K562 (cell line): ENCODE measurements at regions not wholly inside any gene's neighbourhood (a gene's known extent, or its start where the extent isn't known, plus 50 kb on each side); places are given as distances from the start of the nearest gene placed in this dataset.
"Not testable (repeated sequence)": the region's sequence is repeated elsewhere in the genome, so short reads cannot be mapped to it uniquely, and the experiment has no call there.

Experiments
- ATAC-seq: fragments of 200-7000 bp; cut with Tn5 transposase; 3 replicates; pipeline ENCODE4 v1.9.1; 2020; ENCODE audit warnings: moderate library complexity
- BruUV-seq: library from RNA; stranded (reverse); fragments of 400-500 nt; replicated peaks from 2 replicates; lab custom pipeline; 2021; lab: Mats Ljungman, UMichigan
- CTCF ChIA-PET: fragments of 300-600 bp; formaldehyde crosslinking; extraction: SDS; loops from one replicate; lab custom pipeline; 2021; ENCODE audit warnings: low intra/inter-chr PET ratio; lab: Yijun Ruan, JAX
- POLR2A ChIA-PET: fragments of 300-600, 350-650 bp; sonication (Branson Sonifier 250); formaldehyde crosslinking; extraction: SDS; loops from one replicate; lab custom pipeline; 2021; ENCODE audit warnings: antibody characterized with exemption, inconsistent platforms; lab: Yijun Ruan, JAX
- DNase-seq, 4 experiments: peaks; one replicate each; pipeline versions ENCODE4 v3.0.0 to v3.0.0-alpha.2; 2011 to 2018; ENCODE audit warnings: low spot score in 3 of 4, mixed read lengths in 3 of 4; ENCODE audit errors: extremely low read depth in 1 of 4
- FAIRE-seq: peaks from 2 replicates; lab custom pipeline; 2011; peaks lifted over from hg19 to GRCh38; lab: Jason Lieb, UNC
- H2AFZ ChIP-seq: 2 replicates; pipeline ENCODE4 v1.6.0; 2011; ENCODE audit warnings: low read depth, low read length, control low read depth, inconsistent platforms
- H3K27ac ChIP-seq: fragments of 200-600 bp; 3 replicates; pipeline ENCODE4 v1.8.0; 2011; ENCODE audit warnings: low read depth, mild to moderate bottlenecking, control low read depth, inconsistent platforms, low read length, moderate library complexity, mixed read lengths; ENCODE audit errors: extremely low read depth
- H3K27me3 ChIP-seq, 2 experiments: fragments of 300-600 bp in 1 of 2; 2 replicates in 1 of 2; 3 replicates in 1 of 2; pipeline versions ENCODE4 v1.6.0 to v1.8.0; 2011; ENCODE audit warnings: inconsistent platforms in 2 of 2, low read length in 2 of 2, mild to moderate bottlenecking in 1 of 2, mixed read lengths in 1 of 2, moderate library complexity in 1 of 2; ENCODE audit not compliant: control insufficient read depth in 2 of 2, insufficient read depth in 2 of 2
- H3K36me3 ChIP-seq: fragments of 300-600 bp; 3 replicates; pipeline ENCODE4 v1.8.0; 2011; ENCODE audit warnings: mild to moderate bottlenecking, low read length, inconsistent platforms; ENCODE audit not compliant: control insufficient read depth, insufficient read depth
- H3K4me1 ChIP-seq, 2 experiments: fragments of 200-600 bp in 1 of 2; replicated peaks in 1 of 2; 2 replicates in 1 of 2; 3 replicates in 1 of 2; pipeline versions ENCODE4 v1.5.1 to v1.8.0; 2011; ENCODE audit warnings: inconsistent platforms in 2 of 2, low read length in 2 of 2, mild to moderate bottlenecking in 1 of 2, mixed read lengths in 1 of 2, moderate library complexity in 1 of 2; ENCODE audit not compliant: control insufficient read depth in 2 of 2, insufficient read depth in 2 of 2
- H3K4me2 ChIP-seq: 2 replicates; pipeline ENCODE4 v1.6.1; 2011; ENCODE audit warnings: low read length, control low read depth, inconsistent platforms, mixed read lengths; ENCODE audit not compliant: insufficient read depth
- H3K4me3 ChIP-seq: fragments of 200-600 bp; sonication (generic), shearing (Covaris generic); 2 replicates; pipeline ENCODE4 v1.5.1; 2016; ENCODE audit warnings: control low read depth, inconsistent platforms
- H3K79me2 ChIP-seq: fragments of 200-600 bp; 3 replicates; pipeline ENCODE4 v1.8.0; 2011; ENCODE audit warnings: low read length, inconsistent platforms; ENCODE audit not compliant: control insufficient read depth, insufficient read depth
- H3K9ac ChIP-seq, 2 experiments: 2 replicates each; pipeline versions ENCODE4 v1.6.0 to v1.6.1; 2011; ENCODE audit warnings: low read depth in 2 of 2, low read length in 2 of 2, control low read depth in 1 of 2, inconsistent platforms in 1 of 2, mild to moderate bottlenecking in 1 of 2, mixed read lengths in 1 of 2; ENCODE audit not compliant: insufficient read depth in 1 of 2
- H3K9me1 ChIP-seq: one replicate; pipeline ENCODE4 v1.6.0; 2011; ENCODE audit warnings: inconsistent platforms, mild to moderate bottlenecking, low read length, moderate library complexity; ENCODE audit not compliant: control insufficient read depth, insufficient read depth
- H3K9me3 ChIP-seq: replicated peaks from 2 replicates; pipeline ENCODE4 v1.5.1; 2011; ENCODE audit warnings: low read depth, low read length, inconsistent platforms; ENCODE audit not compliant: control insufficient read depth, insufficient read depth
- H4K20me1 ChIP-seq: replicated peaks from 2 replicates; pipeline ENCODE4 v1.6.1; 2011; ENCODE audit warnings: low read length, inconsistent platforms, mixed read lengths; ENCODE audit not compliant: control insufficient read depth, insufficient read depth
- MTA1 ChIP-seq: fragments of 450-650 bp; IDR thresholded peaks from 2 replicates; pipeline ENCODE4 v1.6.1; 2017; ENCODE audit warnings: borderline replicate concordance
- WGBS: fragments of 100-300 bp; shearing (Covaris generic); methylation state at CpG from one replicate; pipeline ENCODE4 v1.1.6; 2016; ENCODE audit warnings: low coverage, mixed read lengths; ENCODE audit not compliant: insufficient coverage; ENCODE audit errors: missing lambda C conversion rate; 5-methylcytosine and 5-hydroxymethylcytosine counted together
- in situ Hi-C: fragments of 300-500 bp; cut with MboI; formaldehyde crosslinking; loops from 4 replicates; pipeline ENCODE4 v1.15.0; 2018; ENCODE audit warnings: inconsistent platforms, mixed read lengths
- intact Hi-C: fragments of 100-400 bp; cut with micrococcal nuclease; formaldehyde crosslinking; loops from 2 replicates; pipeline ENCODE4 v1.14.2; 2022
- TF ChIP-seq, protein P1 (sequence below), 2 experiments: fragments of 450-650 bp in 1 of 2; IDR thresholded peaks; 2 replicates each; pipeline ENCODE4 v1.6.1; 2011 to 2017; ENCODE audit warnings: low read depth in 2 of 2, antibody characterized with exemption in 1 of 2, borderline replicate concordance in 1 of 2, low read length in 1 of 2, mild to moderate bottlenecking in 1 of 2, mixed read lengths in 1 of 2; ENCODE audit not compliant: control insufficient read depth in 1 of 2

GRCh38 chr15:38134252-38134651 lies 118.4 kb upstream of the SPRED1 start (continued):
- TF ChIP-seq MTA1, result no peak
- TF ChIP-seq, protein P1, sequence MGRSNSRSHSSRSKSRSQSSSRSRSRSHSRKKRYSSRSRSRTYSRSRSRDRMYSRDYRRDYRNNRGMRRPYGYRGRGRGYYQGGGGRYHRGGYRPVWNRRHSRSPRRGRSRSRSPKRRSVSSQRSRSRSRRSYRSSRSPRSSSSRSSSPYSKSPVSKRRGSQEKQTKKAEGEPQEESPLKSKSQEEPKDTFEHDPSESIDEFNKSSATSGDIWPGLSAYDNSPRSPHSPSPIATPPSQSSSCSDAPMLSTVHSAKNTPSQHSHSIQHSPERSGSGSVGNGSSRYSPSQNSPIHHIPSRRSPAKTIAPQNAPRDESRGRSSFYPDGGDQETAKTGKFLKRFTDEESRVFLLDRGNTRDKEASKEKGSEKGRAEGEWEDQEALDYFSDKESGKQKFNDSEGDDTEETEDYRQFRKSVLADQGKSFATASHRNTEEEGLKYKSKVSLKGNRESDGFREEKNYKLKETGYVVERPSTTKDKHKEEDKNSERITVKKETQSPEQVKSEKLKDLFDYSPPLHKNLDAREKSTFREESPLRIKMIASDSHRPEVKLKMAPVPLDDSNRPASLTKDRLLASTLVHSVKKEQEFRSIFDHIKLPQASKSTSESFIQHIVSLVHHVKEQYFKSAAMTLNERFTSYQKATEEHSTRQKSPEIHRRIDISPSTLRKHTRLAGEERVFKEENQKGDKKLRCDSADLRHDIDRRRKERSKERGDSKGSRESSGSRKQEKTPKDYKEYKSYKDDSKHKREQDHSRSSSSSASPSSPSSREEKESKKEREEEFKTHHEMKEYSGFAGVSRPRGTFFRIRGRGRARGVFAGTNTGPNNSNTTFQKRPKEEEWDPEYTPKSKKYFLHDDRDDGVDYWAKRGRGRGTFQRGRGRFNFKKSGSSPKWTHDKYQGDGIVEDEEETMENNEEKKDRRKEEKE (IDR thresholded peaks at IDR 0.05; ENCODE audit: borderline replicate concordance in 1 of 2, control insufficient read depth in 1 of 2, low read depth in 2 of 2, low read length in 1 of 2), result no peak

GRCh38 chr15:38142195-38142594 lies 110.4 kb upstream of the SPRED1 start:
- DNase-seq, H4K20me1 ChIP-seq, H2AFZ ChIP-seq, H3K9me3 ChIP-seq, in situ Hi-C loops, H3K4me3 ChIP-seq, ATAC-seq, H3K4me2 ChIP-seq, CTCF ChIA-PET, H3K79me2 ChIP-seq, intact Hi-C loops, H3K36me3 ChIP-seq, H3K4me1 ChIP-seq, H3K9me1 ChIP-seq, H3K27ac ChIP-seq, BruUV-seq, H3K9ac ChIP-seq, H3K27me3 ChIP-seq, FAIRE-seq: not testable (repeated sequence)
- POLR2A ChIA-PET, result interaction anchor here (0.9 kb wide), 1 partner anchor 13 kb away, joined by 5 read pairs; no protein-coding TSS in a partner anchor
- WGBS, result 0% methylated on average over 10 of the region's 11 CpGs
